Panc1 (cell line): ENCODE measurements at regions not wholly inside any gene's neighbourhood (a gene's known extent, or its start where the extent isn't known, plus 50 kb on each side); places are given as distances from the start of the nearest gene placed in this dataset.

Experiments used
- ATAC-seq: fragments of 200-7000 bp; cut with Tn5 transposase; 2 replicates; pipeline ENCODE4 v1.9.1; 2020; ENCODE audit warnings: mild to moderate bottlenecking, moderate library complexity
- BruUV-seq: library from RNA; stranded (reverse); fragments of 400-500 nt; replicated peaks from 2 replicates; lab custom pipeline; 2021; lab: Mats Ljungman, UMichigan
- CTCF ChIA-PET: fragments of 300-600 bp; sonication (Branson Sonifier 250); formaldehyde crosslinking; loops from one replicate; lab custom pipeline; 2022; ENCODE audit warnings: antibody characterized with exemption; lab: Charles Lee
- POLR2A ChIA-PET: fragments of 300-600 bp; sonication (Branson Sonifier 250); formaldehyde crosslinking; loops from one replicate; lab custom pipeline; 2022; ENCODE audit warnings: antibody characterized with exemption; lab: Charles Lee
- DNase-seq: peaks from one replicate; pipeline ENCODE4 v3.0.0-alpha.2; 2010; ENCODE audit warnings: low read depth, low spot score
- H3K27ac ChIP-seq: 2 replicates; pipeline ENCODE4 v1.5.1; 2011; ENCODE audit warnings: mild to moderate bottlenecking, low read length, inconsistent platforms
- H3K27me3 ChIP-seq: fragments of 200-500 bp; sonication (Bioruptor generic); 2 replicates; pipeline ENCODE4 v1.6.0; 2014; ENCODE audit warnings: low read length, inconsistent platforms; ENCODE audit not compliant: control insufficient read depth, insufficient read depth
- H3K36me3 ChIP-seq: fragments of 200-500 bp; sonication (Bioruptor generic); 2 replicates; pipeline ENCODE4 v1.5.1; 2014; ENCODE audit warnings: inconsistent platforms, mild to moderate bottlenecking, low read length, moderate library complexity; ENCODE audit not compliant: control insufficient read depth, insufficient read depth
- H3K4me1 ChIP-seq: 2 replicates; pipeline ENCODE4 v1.5.1; 2011; ENCODE audit warnings: inconsistent platforms, mild to moderate bottlenecking, low read length, moderate library complexity; ENCODE audit not compliant: control insufficient read depth, insufficient read depth
- H3K4me3 ChIP-seq, 2 experiments: 2 replicates each; pipeline ENCODE4 v1.5.1; 2011 to 2012; ENCODE audit warnings: low read depth in 2 of 2, low read length in 2 of 2, mild to moderate bottlenecking in 2 of 2, inconsistent platforms in 1 of 2, moderate library complexity in 1 of 2
- H3K9me3 ChIP-seq: fragments of 200-500 bp; sonication (Bioruptor generic); 2 replicates; pipeline ENCODE4 v1.5.1; 2014; ENCODE audit warnings: low read depth, mild to moderate bottlenecking, inconsistent platforms, low read length, moderate library complexity; ENCODE audit not compliant: control insufficient read depth, insufficient read depth
- POLR2AphosphoS5 ChIP-seq: IDR thresholded peaks from 2 replicates; pipeline ENCODE4 v1.6.1; 2012; ENCODE audit warnings: mild to moderate bottlenecking, low read depth, low read length, moderate library complexity
- SIN3A ChIP-seq: IDR thresholded peaks from 2 replicates; pipeline ENCODE4 v1.6.1; 2012; ENCODE audit warnings: low read depth, mild to moderate bottlenecking, low read length, moderate library complexity, borderline replicate concordance; ENCODE audit not compliant: insufficient read depth
- TCF7L2 ChIP-seq: IDR thresholded peaks from 2 replicates; pipeline ENCODE4 v1.6.1; 2011; ENCODE audit warnings: mild to moderate bottlenecking, low read depth, low read length, inconsistent platforms
- in situ Hi-C: cut with HindIII; loops from 2 replicates; pipeline ENCODE4 v1.10.0; 2016; ENCODE audit warnings: low sequenced_read_pairs, low pct_unique_long_range_greater_than_20kb
- intact Hi-C: fragments of 100-400 bp; cut with micrococcal nuclease; formaldehyde crosslinking; loops from one replicate; pipeline ENCODE4 v1.10.0; 2022; ENCODE audit not compliant: unreplicated experiment
- TF ChIP-seq, protein P1 (sequence below), 2 experiments: IDR thresholded peaks; 2 replicates each; pipeline ENCODE4 v1.6.1; 2011 to 2012; ENCODE audit warnings: low read depth in 2 of 2, control low read depth in 1 of 2, low read length in 1 of 2, mild to moderate bottlenecking in 1 of 2, moderate library complexity in 1 of 2; ENCODE audit not compliant: insufficient read depth in 1 of 2
- TF ChIP-seq, protein P2 (sequence below): fragments of 450-650 bp; IDR thresholded peaks from 2 replicates; pipeline ENCODE4 v1.5.1; 2017; ENCODE audit warnings: mild to moderate bottlenecking

DNA sequence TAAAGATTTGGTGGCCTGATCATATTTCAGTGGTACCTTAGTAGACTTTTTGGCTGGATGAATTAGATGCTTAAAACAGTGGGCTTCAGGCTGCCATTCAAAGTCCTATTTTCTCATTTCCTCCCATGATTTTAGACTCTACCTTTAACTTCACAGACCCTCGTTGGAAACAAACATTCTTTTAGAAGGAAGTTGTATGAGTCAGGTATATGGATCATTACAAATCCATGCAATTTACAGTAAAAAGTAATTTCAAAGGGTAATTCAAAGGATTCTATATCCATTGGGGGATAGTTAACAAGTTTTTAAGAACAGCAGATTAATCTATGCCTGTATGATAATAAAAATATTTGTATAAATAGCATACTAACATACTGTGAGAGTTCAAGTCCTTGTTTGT, 216.9 kb upstream of the RRP15 start:
- TF ChIP-seq, protein P1, sequence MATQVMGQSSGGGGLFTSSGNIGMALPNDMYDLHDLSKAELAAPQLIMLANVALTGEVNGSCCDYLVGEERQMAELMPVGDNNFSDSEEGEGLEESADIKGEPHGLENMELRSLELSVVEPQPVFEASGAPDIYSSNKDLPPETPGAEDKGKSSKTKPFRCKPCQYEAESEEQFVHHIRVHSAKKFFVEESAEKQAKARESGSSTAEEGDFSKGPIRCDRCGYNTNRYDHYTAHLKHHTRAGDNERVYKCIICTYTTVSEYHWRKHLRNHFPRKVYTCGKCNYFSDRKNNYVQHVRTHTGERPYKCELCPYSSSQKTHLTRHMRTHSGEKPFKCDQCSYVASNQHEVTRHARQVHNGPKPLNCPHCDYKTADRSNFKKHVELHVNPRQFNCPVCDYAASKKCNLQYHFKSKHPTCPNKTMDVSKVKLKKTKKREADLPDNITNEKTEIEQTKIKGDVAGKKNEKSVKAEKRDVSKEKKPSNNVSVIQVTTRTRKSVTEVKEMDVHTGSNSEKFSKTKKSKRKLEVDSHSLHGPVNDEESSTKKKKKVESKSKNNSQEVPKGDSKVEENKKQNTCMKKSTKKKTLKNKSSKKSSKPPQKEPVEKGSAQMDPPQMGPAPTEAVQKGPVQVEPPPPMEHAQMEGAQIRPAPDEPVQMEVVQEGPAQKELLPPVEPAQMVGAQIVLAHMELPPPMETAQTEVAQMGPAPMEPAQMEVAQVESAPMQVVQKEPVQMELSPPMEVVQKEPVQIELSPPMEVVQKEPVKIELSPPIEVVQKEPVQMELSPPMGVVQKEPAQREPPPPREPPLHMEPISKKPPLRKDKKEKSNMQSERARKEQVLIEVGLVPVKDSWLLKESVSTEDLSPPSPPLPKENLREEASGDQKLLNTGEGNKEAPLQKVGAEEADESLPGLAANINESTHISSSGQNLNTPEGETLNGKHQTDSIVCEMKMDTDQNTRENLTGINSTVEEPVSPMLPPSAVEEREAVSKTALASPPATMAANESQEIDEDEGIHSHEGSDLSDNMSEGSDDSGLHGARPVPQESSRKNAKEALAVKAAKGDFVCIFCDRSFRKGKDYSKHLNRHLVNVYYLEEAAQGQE (IDR thresholded peaks at IDR 0.05; ENCODE audit: insufficient read depth in 1 of 2, low read depth in 2 of 2, low read length in 1 of 2) = no peak
- TF ChIP-seq SIN3A (no peak), TCF7L2 (no peak), POLR2AphosphoS5 (no peak)
- TF ChIP-seq, protein P2, sequence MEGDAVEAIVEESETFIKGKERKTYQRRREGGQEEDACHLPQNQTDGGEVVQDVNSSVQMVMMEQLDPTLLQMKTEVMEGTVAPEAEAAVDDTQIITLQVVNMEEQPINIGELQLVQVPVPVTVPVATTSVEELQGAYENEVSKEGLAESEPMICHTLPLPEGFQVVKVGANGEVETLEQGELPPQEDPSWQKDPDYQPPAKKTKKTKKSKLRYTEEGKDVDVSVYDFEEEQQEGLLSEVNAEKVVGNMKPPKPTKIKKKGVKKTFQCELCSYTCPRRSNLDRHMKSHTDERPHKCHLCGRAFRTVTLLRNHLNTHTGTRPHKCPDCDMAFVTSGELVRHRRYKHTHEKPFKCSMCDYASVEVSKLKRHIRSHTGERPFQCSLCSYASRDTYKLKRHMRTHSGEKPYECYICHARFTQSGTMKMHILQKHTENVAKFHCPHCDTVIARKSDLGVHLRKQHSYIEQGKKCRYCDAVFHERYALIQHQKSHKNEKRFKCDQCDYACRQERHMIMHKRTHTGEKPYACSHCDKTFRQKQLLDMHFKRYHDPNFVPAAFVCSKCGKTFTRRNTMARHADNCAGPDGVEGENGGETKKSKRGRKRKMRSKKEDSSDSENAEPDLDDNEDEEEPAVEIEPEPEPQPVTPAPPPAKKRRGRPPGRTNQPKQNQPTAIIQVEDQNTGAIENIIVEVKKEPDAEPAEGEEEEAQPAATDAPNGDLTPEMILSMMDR = no peak
- in situ Hi-C loops = no loop called here
- Histone ChIP-seq H3K36me3 (no peaks in the 10 kb centered on the region), H3K4me3 (no peak overlapping the region), H3K9me3 (no peaks in the 10 kb centered on the region), H3K4me1 (no peaks in the 10 kb centered on the region), H3K27me3 (no peaks in the 10 kb centered on the region), H3K27ac (no peak overlapping the region)
- POLR2A ChIA-PET = no interaction called here
- CTCF ChIA-PET = no interaction called here
- BruUV-seq = no TSS peak
- DNase-seq (no peak), ATAC-seq (no peak)
- intact Hi-C loops = no loop called here

DNA sequence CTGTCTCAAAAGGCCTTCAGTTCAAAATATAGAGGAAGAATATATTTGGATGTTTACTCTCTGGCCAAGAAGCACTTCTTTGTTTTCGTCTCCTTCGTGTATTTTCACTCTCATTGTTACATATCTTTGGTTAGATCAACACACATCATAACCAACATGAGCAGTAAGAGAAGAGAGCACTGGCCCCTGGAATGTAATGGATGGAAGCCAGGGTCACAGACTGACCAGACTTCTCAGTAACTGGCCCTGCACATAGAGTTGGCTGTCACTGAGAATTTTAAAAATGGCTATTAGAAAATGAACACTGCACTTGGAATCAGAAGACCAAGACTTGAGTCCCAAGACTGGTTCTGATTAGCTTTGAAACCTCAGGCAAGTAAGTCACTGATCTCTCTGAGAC, 215.9 kb upstream of the RRP15 start:
- Histone ChIP-seq H3K27ac (no peak overlapping the region), H3K27me3 (no peaks in the 10 kb centered on the region), H3K4me3 (no peak overlapping the region), H3K36me3 (no peaks in the 10 kb centered on the region), H3K9me3 (no peaks in the 10 kb centered on the region), H3K4me1 (no peaks in the 10 kb centered on the region)
- ATAC-seq = no peak
- TF ChIP-seq, protein P2 = no peak
- TF ChIP-seq SIN3A (no peak), POLR2AphosphoS5 (no peak), TCF7L2 (no peak)
- TF ChIP-seq, protein P1 (IDR thresholded peaks at IDR 0.05; ENCODE audit: insufficient read depth in 1 of 2, low read depth in 2 of 2, low read length in 1 of 2) = no peak
- intact Hi-C loops = no loop called here
- in situ Hi-C loops = no loop called here
- no peak for DNase-seq
- no TSS peak for BruUV-seq
- CTCF ChIA-PET = no interaction called here
- POLR2A ChIA-PET = no interaction called here
